Upper lobe of left lung (tissue), 6 donors: ENCODE measurements at regions not wholly inside any gene's neighbourhood (a gene's known extent, or its start where the extent isn't known, plus 50 kb on each side); places are given as distances from the start of the nearest gene placed in this dataset.

Experiments used
- ATAC-seq, 2 donors: fragments of 200-7000 bp; cut with Tn5 transposase; one replicate each; pipeline ENCODE4 v1.9.1; 2022; ENCODE audit warnings: mild to moderate bottlenecking in 2 of 2, moderate library complexity in 2 of 2; ENCODE audit not compliant: low FRiP score in 2 of 2
- DNase-seq, 2 donors: peaks; one replicate each; pipeline ENCODE4 v3.0.0-alpha.2; 2019 to 2020
- H3K27ac ChIP-seq, 4 donors: fragments of 200-600 bp; sonication (generic); one replicate each; pipeline ENCODE4 v1.5.1; 2016 to 2019
- H3K27me3 ChIP-seq, 4 donors: fragments of 200-600 bp; sonication (generic); one replicate each; pipeline ENCODE4 v1.5.1; 2017 to 2019
- H3K36me3 ChIP-seq, 4 donors: fragments of 200-600 bp; sonication (generic); one replicate each; pipeline ENCODE4 v1.5.1; 2016 to 2019
- H3K4me1 ChIP-seq, 4 donors: fragments of 200-600 bp; sonication (generic); one replicate each; pipeline ENCODE4 v1.5.1; 2018 to 2019
- H3K4me3 ChIP-seq, 4 donors: fragments of 200-600 bp; sonication (generic); one replicate each; pipeline ENCODE4 v1.5.1; 2017 to 2019; ENCODE audit warnings: mild to moderate bottlenecking in 2 of 4, moderate library complexity in 1 of 4
- H3K9me3 ChIP-seq, 4 donors: fragments of 200-600 bp; sonication (generic); one replicate each; pipeline ENCODE4 v1.5.1; 2018 to 2019
- EP300 ChIP-seq, 4 donors: sonication (generic); formaldehyde crosslinking; IDR thresholded peaks; one replicate each; pipeline ENCODE4 v1.5.1; 2017; ENCODE audit warnings: antibody characterized with exemption in 4 of 4, control low read depth in 2 of 4
- POLR2A ChIP-seq, 4 donors: fragments of 450-650 bp; IDR thresholded peaks; one replicate each; pipeline ENCODE4 v1.5.1; 2016 to 2017; ENCODE audit warnings: antibody characterized with exemption in 4 of 4, mild to moderate bottlenecking in 2 of 4
- POLR2AphosphoS5 ChIP-seq, 2 donors: sonication (generic); formaldehyde crosslinking; IDR thresholded peaks; one replicate each; pipeline ENCODE4 v1.5.1; 2017; ENCODE audit warnings: antibody characterized with exemption in 2 of 2
- WGBS, 2 donors: methylation state at CpG; one replicate each; pipeline ENCODE4 v1.1.5; 2017 to 2018; 5-methylcytosine and 5-hydroxymethylcytosine counted together
- TF ChIP-seq, protein P1 (sequence below), 6 experiments: fragments of 450-650 bp in 4 of 6; fragments of 200-600 bp in 2 of 6; sonication (generic) in 2 of 6; IDR thresholded peaks; one replicate each; pipeline ENCODE4 v1.5.1; 2016 to 2019; ENCODE audit warnings: antibody characterized with exemption in 6 of 6
- donor health status: DM: no; HTN: no; CAD: no; lungs with moderate emphysema.
- donor health status: DM: no; HTN: yes; CAD: no; lungs with severe emphysema.

DNA sequence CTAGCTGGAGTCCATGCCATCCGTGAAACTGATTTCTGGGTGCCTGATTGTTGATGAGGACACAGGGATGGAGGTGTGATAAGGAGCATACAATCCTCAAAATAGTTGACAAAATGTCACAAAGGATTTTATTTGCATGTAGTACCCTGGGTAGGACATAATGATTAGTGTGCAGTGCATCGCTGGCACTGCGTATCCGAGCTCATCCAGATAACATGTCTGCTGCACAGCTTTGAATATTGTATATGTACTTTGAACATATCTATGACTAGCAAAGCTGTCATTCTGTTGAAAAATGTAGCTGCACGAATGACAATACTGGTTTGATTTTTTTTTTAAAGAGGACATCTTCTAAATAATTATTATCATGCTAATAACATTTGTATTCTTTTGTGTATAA, 529.7 kb upstream of the FANCL start:
- Histone ChIP-seq H3K27me3 (no peaks in the 10 kb centered on the region), H3K9me3 (no peaks in the 10 kb centered on the region), H3K4me1 (no peaks in the 10 kb centered on the region), H3K4me3 (no peak overlapping the region), H3K27ac (no peak overlapping the region), H3K36me3 (no peaks in the 10 kb centered on the region)
- DNase-seq (no peak), ATAC-seq (no peak)
- TF ChIP-seq POLR2AphosphoS5 (IDR thresholded peaks at IDR 0.05) (no peak), EP300 (IDR thresholded peaks at IDR 0.05) (no peak), POLR2A (IDR thresholded peaks at IDR 0.05) (no peak)
- TF ChIP-seq, protein P1, sequence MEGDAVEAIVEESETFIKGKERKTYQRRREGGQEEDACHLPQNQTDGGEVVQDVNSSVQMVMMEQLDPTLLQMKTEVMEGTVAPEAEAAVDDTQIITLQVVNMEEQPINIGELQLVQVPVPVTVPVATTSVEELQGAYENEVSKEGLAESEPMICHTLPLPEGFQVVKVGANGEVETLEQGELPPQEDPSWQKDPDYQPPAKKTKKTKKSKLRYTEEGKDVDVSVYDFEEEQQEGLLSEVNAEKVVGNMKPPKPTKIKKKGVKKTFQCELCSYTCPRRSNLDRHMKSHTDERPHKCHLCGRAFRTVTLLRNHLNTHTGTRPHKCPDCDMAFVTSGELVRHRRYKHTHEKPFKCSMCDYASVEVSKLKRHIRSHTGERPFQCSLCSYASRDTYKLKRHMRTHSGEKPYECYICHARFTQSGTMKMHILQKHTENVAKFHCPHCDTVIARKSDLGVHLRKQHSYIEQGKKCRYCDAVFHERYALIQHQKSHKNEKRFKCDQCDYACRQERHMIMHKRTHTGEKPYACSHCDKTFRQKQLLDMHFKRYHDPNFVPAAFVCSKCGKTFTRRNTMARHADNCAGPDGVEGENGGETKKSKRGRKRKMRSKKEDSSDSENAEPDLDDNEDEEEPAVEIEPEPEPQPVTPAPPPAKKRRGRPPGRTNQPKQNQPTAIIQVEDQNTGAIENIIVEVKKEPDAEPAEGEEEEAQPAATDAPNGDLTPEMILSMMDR (IDR thresholded peaks at IDR 0.05) = no peak
- WGBS, 2 donors = 78 to 80% methylated on average over 5 of the region's 5 CpGs

DNA sequence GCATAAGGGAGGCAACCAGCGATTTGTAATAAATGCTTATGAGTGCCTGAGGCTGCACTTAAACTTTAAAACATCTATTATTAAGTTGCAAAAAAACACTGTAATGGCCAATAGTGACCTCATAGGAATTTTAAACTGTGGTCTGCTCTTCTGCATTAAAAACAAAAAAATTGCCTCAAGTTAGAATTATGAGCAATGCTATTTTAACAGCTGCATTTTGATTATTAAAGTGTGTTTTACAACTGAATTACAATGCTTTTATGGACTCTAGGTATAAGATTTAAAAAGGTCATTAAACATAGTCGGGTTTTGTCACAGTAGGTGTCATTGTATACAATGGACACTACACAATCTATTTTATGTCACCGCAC, 528.7 kb upstream of the FANCL start:
- Histone ChIP-seq H3K4me3 (no peak overlapping the region), H3K27ac (no peak overlapping the region), H3K9me3 (no peaks in the 10 kb centered on the region), H3K4me1 (no peaks in the 10 kb centered on the region), H3K36me3 (no peaks in the 10 kb centered on the region), H3K27me3 (no peaks in the 10 kb centered on the region)
- 73% methylated on average over 3 of the region's 3 CpGs for WGBS, 2 donors
- ATAC-seq = no peak
- TF ChIP-seq EP300 (IDR thresholded peaks at IDR 0.05) = no peak
- no peak for TF ChIP-seq POLR2A (IDR thresholded peaks at IDR 0.05)
- TF ChIP-seq POLR2AphosphoS5 (IDR thresholded peaks at IDR 0.05) = no peak
- TF ChIP-seq, protein P1 (IDR thresholded peaks at IDR 0.05) = no peak
- no peak for DNase-seq

DNA sequence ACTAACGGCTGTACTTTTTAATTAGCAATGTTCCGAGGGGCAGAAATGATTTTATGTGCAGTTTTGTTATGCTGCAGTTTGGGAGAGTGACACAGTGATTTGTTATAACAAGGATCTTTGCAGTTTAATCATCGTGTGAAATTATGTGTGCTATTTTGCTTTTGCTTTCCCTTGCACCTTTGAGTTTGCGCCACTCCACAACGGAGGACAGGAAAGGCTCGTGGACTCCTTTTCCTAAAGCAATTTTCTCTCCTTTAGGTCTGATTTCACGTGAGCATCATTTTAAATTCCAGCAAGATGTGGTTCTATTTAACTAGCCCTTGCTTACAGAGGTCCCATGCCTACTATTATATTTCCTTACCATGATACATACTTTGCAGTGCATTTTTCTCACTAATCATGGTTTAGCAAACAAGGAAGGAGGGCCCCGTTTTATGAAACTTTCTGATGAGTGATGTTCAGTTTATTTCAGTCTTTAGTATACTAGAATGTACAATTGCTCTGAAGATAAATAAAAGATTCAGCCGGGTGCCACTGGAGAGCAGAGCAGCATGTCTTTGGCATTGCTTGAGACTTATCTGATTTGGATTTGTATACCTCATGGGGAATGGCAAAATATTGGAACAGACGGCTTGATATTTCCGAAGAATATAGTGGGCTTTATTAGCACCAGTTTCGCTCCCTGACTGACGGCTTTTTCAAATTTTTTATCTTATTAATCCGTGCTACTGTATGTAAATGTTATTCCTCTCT, 528.2 kb upstream of the FANCL start:
- Histone ChIP-seq H3K4me3 (no peak overlapping the region), H3K9me3 (no peaks in the 10 kb centered on the region), H3K4me1 (no peaks in the 10 kb centered on the region), H3K36me3 (no peaks in the 10 kb centered on the region), H3K27ac (no peak overlapping the region), H3K27me3 (no peaks in the 10 kb centered on the region)
- DNase-seq (no peak), ATAC-seq (no peak)
- no peak for TF ChIP-seq POLR2AphosphoS5 (IDR thresholded peaks at IDR 0.05)
- no peak for TF ChIP-seq EP300 (IDR thresholded peaks at IDR 0.05)
- no peak for TF ChIP-seq POLR2A (IDR thresholded peaks at IDR 0.05)
- TF ChIP-seq, protein P1 (IDR thresholded peaks at IDR 0.05) = no peak
- 55 to 57% methylated on average over 14 of the region's 14 CpGs for WGBS, 2 donors

DNA sequence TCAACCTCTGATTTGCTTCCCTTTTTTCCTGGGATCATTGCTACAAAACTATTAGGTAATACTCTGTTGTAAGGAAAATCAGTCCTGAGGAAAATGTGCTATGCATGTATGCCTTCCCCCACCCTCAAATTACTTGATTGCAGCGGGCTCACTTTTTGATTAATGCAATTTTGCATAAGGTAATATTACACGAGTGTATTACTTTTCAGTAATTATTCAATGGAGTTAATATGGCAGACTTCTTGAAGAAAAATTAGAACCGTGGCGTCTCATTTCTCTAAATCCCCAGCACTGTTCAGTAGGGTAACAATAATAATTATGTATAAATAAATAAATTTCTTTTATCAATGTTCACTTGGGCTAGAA, 527.6 kb upstream of the FANCL start:
- no peak for DNase-seq
- H3K4me3 ChIP-seq = no peak overlapping the region
- no peaks in the 10 kb centered on the region for H3K36me3 ChIP-seq
- H3K27me3 ChIP-seq = no peaks in the 10 kb centered on the region
- H3K27ac ChIP-seq = no peak overlapping the region
- no peaks in the 10 kb centered on the region for H3K9me3 ChIP-seq
- H3K4me1 ChIP-seq = no peaks in the 10 kb centered on the region
- WGBS, 2 donors = 79 to 86% methylated on average over 4 of the region's 4 CpGs
- no peak for ATAC-seq
- TF ChIP-seq, protein P1 (IDR thresholded peaks at IDR 0.05) = no peak
- TF ChIP-seq POLR2A (IDR thresholded peaks at IDR 0.05) (no peak), EP300 (IDR thresholded peaks at IDR 0.05) (no peak), POLR2AphosphoS5 (IDR thresholded peaks at IDR 0.05) (no peak)
